Gastroesophageal sphincter (tissue), 4 donors: ENCODE measurements at regions not wholly inside any gene's neighbourhood (a gene's known extent, or its start where the extent isn't known, plus 50 kb on each side); places are given as distances from the start of the nearest gene placed in this dataset.

Experiments used
- ATAC-seq: fragments of 150-250 bp; one replicate; pipeline ENCODE4 v1.9.1; 2016; ENCODE audit warnings: mild to moderate bottlenecking, moderate library complexity
- H3K27ac ChIP-seq, 4 donors: fragments of 200-600 bp; sonication (generic) in 3 of 4; 1 replicate in 3 of 4; 2 replicates in 1 of 4; pipeline ENCODE4 v1.5.1; 2016 to 2019
- H3K27me3 ChIP-seq: fragments of 200-600 bp; sonication (generic); one replicate; pipeline ENCODE4 v1.5.1; 2019
- H3K36me3 ChIP-seq, 2 donors: fragments of 200-600 bp; sonication (generic); one replicate each; pipeline ENCODE4 v1.5.1; 2019; ENCODE audit warnings: control low read depth in 1 of 2
- H3K4me1 ChIP-seq, 3 donors: fragments of 200-600 bp; sonication (generic); 1 replicate in 2 of 3; 2 replicates in 1 of 3; pipeline ENCODE4 v1.5.1; 2016 to 2019; ENCODE audit warnings: control low read depth in 2 of 3
- H3K4me3 ChIP-seq, 2 donors: fragments of 200-600 bp; sonication (generic); one replicate each; pipeline ENCODE4 v1.5.1; 2019; ENCODE audit warnings: mild to moderate bottlenecking in 1 of 2, moderate library complexity in 1 of 2
- H3K9me3 ChIP-seq, 3 donors: fragments of 200-600 bp; sonication (generic); one replicate each; pipeline ENCODE4 v1.5.1; 2017 to 2019; ENCODE audit warnings: control low read depth in 2 of 3
- CTCF ChIP-seq, 4 experiments: fragments of 200-600 bp in 2 of 4; fragments of 450-650 bp in 2 of 4; sonication (generic) in 1 of 4; IDR thresholded peaks; one replicate each; pipeline ENCODE4 v1.5.1; 2017 to 2019; ENCODE audit warnings: antibody characterized with exemption in 4 of 4, mild to moderate bottlenecking in 2 of 4, moderate library complexity in 2 of 4
- EP300 ChIP-seq: sonication (generic); formaldehyde crosslinking; IDR thresholded peaks from one replicate; pipeline ENCODE4 v1.6.1; 2017; ENCODE audit warnings: antibody characterized with exemption, mild to moderate bottlenecking
- POLR2A ChIP-seq, 2 donors: fragments of 450-650 bp; IDR thresholded peaks; one replicate each; pipeline ENCODE4 v1.6.1; 2017; ENCODE audit warnings: antibody characterized with exemption in 2 of 2, mild to moderate bottlenecking in 2 of 2, moderate library complexity in 1 of 2
- POLR2AphosphoS5 ChIP-seq: sonication (generic); formaldehyde crosslinking; IDR thresholded peaks from one replicate; pipeline ENCODE4 v1.6.1; 2017; ENCODE audit warnings: antibody characterized with exemption
- WGBS, 2 donors: methylation state at CpG; one replicate each; pipeline ENCODE4 v1.1.5; 2018; ENCODE audit warnings: low coverage in 1 of 2; 5-methylcytosine and 5-hydroxymethylcytosine counted together

- 86 to 95% methylated on average over 2 of the region's 2 CpGs for WGBS, 2 donors
- Histone ChIP-seq H3K27me3 (no peaks in the 10 kb centered on the region), H3K27ac (no peak overlapping the region), H3K9me3 (no peaks in the 10 kb centered on the region), H3K4me3 (no peak overlapping the region), H3K36me3 (no peaks in the 10 kb centered on the region), H3K4me1 (no peaks in the 10 kb centered on the region)
- ATAC-seq: no peak
- TF ChIP-seq POLR2AphosphoS5 (no peak), EP300 (no peak), CTCF (IDR thresholded peaks at IDR 0.05) (no peak), POLR2A (IDR thresholded peaks at IDR 0.05) (no peak)
Measured at GRCh38 chr4:177961761-177962380, 519.6 kb upstream of the AGA start.

- ATAC-seq: no peak
- TF ChIP-seq POLR2AphosphoS5: no peak
- no peak for TF ChIP-seq CTCF (IDR thresholded peaks at IDR 0.05)
- no peak for TF ChIP-seq POLR2A (IDR thresholded peaks at IDR 0.05)
- no peak for TF ChIP-seq EP300
- Histone ChIP-seq H3K36me3 (no peaks in the 10 kb centered on the region), H3K27me3 (no peaks in the 10 kb centered on the region), H3K9me3 (no peaks in the 10 kb centered on the region), H3K4me3 (no peak overlapping the region), H3K27ac (no peak overlapping the region), H3K4me1 (no peaks in the 10 kb centered on the region)
- 79 to 83% methylated on average over 3 of the region's 3 CpGs for WGBS, 2 donors
Measured at GRCh38 chr4:177964061-177964460, 521.8 kb upstream of the AGA start.

- TF ChIP-seq CTCF (IDR thresholded peaks at IDR 0.05) (no peak), POLR2A (IDR thresholded peaks at IDR 0.05) (no peak), EP300 (no peak), POLR2AphosphoS5 (no peak)
- no peak for ATAC-seq
- Histone ChIP-seq H3K4me3 (no peak overlapping the region), H3K4me1 (no peaks in the 10 kb centered on the region), H3K27ac (no peak overlapping the region), H3K9me3 (no peaks in the 10 kb centered on the region), H3K36me3 (no peaks in the 10 kb centered on the region), H3K27me3 (no peaks in the 10 kb centered on the region)
- WGBS, 2 donors: 42 to 56% methylated on average over 2 of the region's 2 CpGs
Measured at GRCh38 chr4:177964693-177965168, 522.5 kb upstream of the AGA start.

- Histone ChIP-seq H3K27ac (no peak overlapping the region), H3K27me3 (no peaks in the 10 kb centered on the region), H3K4me1 (no peaks in the 10 kb centered on the region), H3K9me3 (no peaks in the 10 kb centered on the region), H3K36me3 (no peaks in the 10 kb centered on the region), H3K4me3 (no peak overlapping the region)
- ATAC-seq: no peak
- WGBS, 2 donors: 66 to 77% methylated on average over 3 of the region's 3 CpGs
- TF ChIP-seq POLR2AphosphoS5: no peak
- no peak for TF ChIP-seq EP300
- no peak for TF ChIP-seq POLR2A (IDR thresholded peaks at IDR 0.05)
- TF ChIP-seq CTCF (IDR thresholded peaks at IDR 0.05): no peak
Measured at GRCh38 chr4:177967328-177967727, 525.1 kb upstream of the AGA start.

GRCh38 chr4:177968817-177969442, 526.7 kb upstream of the AGA start:
- no peak for TF ChIP-seq POLR2AphosphoS5
- TF ChIP-seq CTCF (IDR thresholded peaks at IDR 0.05): no peak
- no peak for TF ChIP-seq EP300
- TF ChIP-seq POLR2A (IDR thresholded peaks at IDR 0.05): no peak
- WGBS, 2 donors: 56 to 66% methylated on average over 3 to 4 of the region's 4 CpGs
- Histone ChIP-seq H3K4me1 (no peaks in the 10 kb centered on the region), H3K27me3 (no peaks in the 10 kb centered on the region), H3K27ac (no peak overlapping the region), H3K9me3 (no peaks in the 10 kb centered on the region), H3K4me3 (no peak overlapping the region), H3K36me3 (no peaks in the 10 kb centered on the region)
- no peak for ATAC-seq
